GM18951 (cell line): ENCODE measurements at regions not wholly inside any gene's neighbourhood (a gene's known extent, or its start where the extent isn't known, plus 50 kb on each side); places are given as distances from the start of the nearest gene placed in this dataset.

ENCODE experiments used
- POLR2A ChIP-seq: IDR thresholded peaks from 4 replicates; pipeline ENCODE4 v1.6.1; 2011; ENCODE audit warnings: mild to moderate bottlenecking; ENCODE audit not compliant: insufficient read length, insufficient read depth; ENCODE audit errors: extremely low read depth
- in situ Hi-C: fragments of 300-500 bp; cut with MboI; formaldehyde crosslinking; loops from one replicate; pipeline ENCODE4 v1.12.0; 2022; ENCODE audit warnings: low sequenced_read_pairs, mixed read lengths, inconsistent platforms; ENCODE audit not compliant: unreplicated experiment

- no peak for TF ChIP-seq POLR2A
- in situ Hi-C loops = no loop called here
Observed at GRCh38 chr4:136755531-136755916, 776.8 kb downstream of the PCDH18 start.

- in situ Hi-C loops = no loop called here
- TF ChIP-seq POLR2A = no peak
Observed at GRCh38 chr4:136754810-136755530, 777.3 kb downstream of the PCDH18 start.

- TF ChIP-seq POLR2A = no peak
- in situ Hi-C loops = no loop called here
Observed at GRCh38 chr4:136751556-136751955, 780.7 kb downstream of the PCDH18 start.

DNA sequence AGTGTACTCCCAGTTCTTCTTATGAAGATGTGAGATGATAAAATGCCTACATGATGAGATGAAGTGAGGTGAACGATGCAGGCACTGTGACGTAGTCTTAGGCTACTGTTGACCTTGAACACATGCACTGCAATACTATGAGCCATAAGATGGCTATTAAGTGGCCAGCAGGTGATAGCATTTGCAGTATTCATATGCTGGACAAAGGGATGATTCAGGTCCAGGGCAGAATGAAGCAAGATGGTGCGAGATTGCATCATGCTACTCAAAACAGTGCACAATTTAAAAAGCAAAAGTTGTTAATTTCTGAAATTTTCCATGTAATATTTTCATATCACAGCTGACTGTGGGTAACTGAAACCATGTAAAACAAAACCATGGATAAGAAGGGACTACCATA is 781.4 kb downstream of the PCDH18 start:
- no peak for TF ChIP-seq POLR2A
- in situ Hi-C loops = no loop called here

GRCh38 chr4:136749989-136750388 is 782.3 kb downstream of the PCDH18 start:
- in situ Hi-C loops = no loop called here
- no peak for TF ChIP-seq POLR2A

DNA sequence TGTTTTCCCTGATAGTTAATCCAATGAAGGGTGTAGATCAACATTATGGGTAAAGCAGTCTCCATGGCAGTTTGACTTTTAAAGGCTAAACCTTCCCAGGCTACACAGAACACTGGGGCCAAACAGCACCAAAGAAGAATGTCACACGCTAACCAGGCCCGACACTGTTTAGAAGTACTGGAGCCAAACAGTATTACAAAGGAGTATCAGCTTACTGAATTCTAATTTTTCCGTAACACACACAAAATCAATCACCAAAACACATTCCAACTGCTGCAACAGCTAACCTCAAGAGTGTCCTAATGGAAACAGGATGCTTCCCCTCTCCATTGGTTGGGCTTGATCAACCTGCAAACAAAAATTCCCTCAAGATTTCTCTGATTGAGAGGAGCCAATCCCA is 783.5 kb downstream of the PCDH18 start:
- TF ChIP-seq POLR2A = no peak
- in situ Hi-C loops = no loop called here

DNA sequence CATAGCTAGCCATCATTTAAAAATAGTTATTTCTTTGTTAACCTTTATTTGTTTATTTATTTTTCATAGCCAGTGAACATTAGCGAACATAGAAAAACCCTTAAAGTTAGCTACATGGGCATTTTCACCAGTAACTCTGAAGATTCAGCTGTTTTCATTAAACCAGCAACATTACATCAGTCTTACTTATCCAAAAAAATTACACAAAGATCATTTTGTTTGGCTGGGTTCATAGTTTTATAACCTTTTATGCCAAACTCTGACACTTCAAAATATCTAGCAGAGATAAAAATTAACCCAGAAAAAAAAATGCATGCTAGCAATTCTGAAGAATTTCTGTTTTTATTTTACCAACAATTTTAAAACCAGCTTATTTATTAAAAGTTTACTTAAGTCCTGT is 784.1 kb downstream of the PCDH18 start:
- in situ Hi-C loops = no loop called here
- no peak for TF ChIP-seq POLR2A

DNA sequence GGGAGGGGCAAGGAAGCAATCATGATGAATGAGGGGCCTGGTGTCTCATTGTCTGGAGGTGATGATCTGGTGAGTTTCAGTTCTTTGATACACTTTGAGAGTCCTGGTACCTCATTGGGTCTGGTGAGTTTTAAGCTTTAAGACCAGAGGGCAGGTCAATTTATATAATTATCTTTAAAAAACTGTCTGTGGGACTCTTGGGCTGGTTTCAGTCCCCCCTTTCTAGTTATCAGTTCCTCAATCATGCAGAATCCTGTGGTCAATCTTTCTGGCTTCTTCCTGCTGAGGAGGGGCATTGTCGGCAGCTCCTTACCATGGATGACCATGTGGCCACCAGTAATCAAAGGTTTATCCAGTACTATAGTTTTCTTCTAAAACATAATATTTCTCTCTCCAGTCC is 789.1 kb downstream of the PCDH18 start:
- in situ Hi-C loops = no loop called here
- no peak for TF ChIP-seq POLR2A

- in situ Hi-C loops = no loop called here
- no peak for TF ChIP-seq POLR2A
Observed at GRCh38 chr4:136742333-136742732, 790.0 kb downstream of the PCDH18 start.

- in situ Hi-C loops = no loop called here
- no peak for TF ChIP-seq POLR2A
Observed at GRCh38 chr4:136741468-136741867, 790.8 kb downstream of the PCDH18 start.

- in situ Hi-C loops = no loop called here
- no peak for TF ChIP-seq POLR2A
Observed at GRCh38 chr4:136740326-136740725, 792.0 kb downstream of the PCDH18 start.

DNA sequence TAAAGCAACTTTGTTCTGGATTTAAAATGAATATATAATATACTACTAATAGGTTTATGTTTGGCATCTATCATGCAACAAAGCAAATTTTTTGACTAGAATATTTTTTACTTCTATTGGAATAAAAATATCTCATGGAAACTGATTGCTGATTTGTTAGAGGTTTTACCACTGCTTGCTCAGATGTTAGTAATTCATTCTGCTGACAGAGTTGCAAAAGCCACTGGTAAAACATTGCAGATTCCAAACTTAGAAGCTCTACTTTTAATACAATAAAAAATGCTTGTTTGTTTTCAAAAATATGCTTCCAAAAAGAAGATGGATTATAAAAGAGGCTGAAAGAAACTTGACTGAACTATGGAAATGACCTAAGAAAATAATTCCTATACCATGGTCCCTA is 795.2 kb downstream of the PCDH18 start:
- no peak for TF ChIP-seq POLR2A
- in situ Hi-C loops = no loop called here

- in situ Hi-C loops = no loop called here
Observed at GRCh38 chr4:136731025-136731424, 801.3 kb downstream of the PCDH18 start.

GRCh38 chr4:136725286-136726081 is 806.8 kb downstream of the PCDH18 start:
- no peak for TF ChIP-seq POLR2A
- in situ Hi-C loops = no loop called here

More at GRCh38 chr4:136731025-136731424, 801.3 kb downstream of the PCDH18 start:
- TF ChIP-seq POLR2A = no peak
